ENCODE measurements at regions not wholly inside any gene's neighbourhood (a gene's known extent, or its start where the extent isn't known, plus 50 kb on each side); places are given as distances from the start of the nearest gene placed in this dataset.

GRCh38 chr7:109964780-109965179, 1126.1 kb upstream of the LRRN3 start:
- TF ChIP-seq, protein P1, sequence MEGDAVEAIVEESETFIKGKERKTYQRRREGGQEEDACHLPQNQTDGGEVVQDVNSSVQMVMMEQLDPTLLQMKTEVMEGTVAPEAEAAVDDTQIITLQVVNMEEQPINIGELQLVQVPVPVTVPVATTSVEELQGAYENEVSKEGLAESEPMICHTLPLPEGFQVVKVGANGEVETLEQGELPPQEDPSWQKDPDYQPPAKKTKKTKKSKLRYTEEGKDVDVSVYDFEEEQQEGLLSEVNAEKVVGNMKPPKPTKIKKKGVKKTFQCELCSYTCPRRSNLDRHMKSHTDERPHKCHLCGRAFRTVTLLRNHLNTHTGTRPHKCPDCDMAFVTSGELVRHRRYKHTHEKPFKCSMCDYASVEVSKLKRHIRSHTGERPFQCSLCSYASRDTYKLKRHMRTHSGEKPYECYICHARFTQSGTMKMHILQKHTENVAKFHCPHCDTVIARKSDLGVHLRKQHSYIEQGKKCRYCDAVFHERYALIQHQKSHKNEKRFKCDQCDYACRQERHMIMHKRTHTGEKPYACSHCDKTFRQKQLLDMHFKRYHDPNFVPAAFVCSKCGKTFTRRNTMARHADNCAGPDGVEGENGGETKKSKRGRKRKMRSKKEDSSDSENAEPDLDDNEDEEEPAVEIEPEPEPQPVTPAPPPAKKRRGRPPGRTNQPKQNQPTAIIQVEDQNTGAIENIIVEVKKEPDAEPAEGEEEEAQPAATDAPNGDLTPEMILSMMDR (IDR thresholded peaks at IDR 0.05): no peak
- no peak for TF ChIP-seq POLR2AphosphoS5 (IDR thresholded peaks at IDR 0.05)
